Neural progenitor cell (in vitro differentiated cells): ENCODE measurements at regions not wholly inside any gene's neighbourhood (a gene's known extent, or its start where the extent isn't known, plus 50 kb on each side); places are given as distances from the start of the nearest gene placed in this dataset.

Source experiments
- CTCF ChIP-seq: fragments of 200-600 bp; sonication (generic); IDR thresholded peaks from 2 replicates; pipeline ENCODE4 v1.5.1; 2017; ENCODE audit warnings: antibody characterized with exemption, mild to moderate bottlenecking
- EZH2 ChIP-seq: fragments of 200-600 bp; sonication (generic); IDR thresholded peaks from 2 replicates; pipeline ENCODE4 v1.6.1; 2017; ENCODE audit warnings: antibody characterized with exemption, mild to moderate bottlenecking, moderate library complexity

GRCh38 chr14:45373877-45374276 lies 120.9 kb upstream of the MIS18BP1 start:
- TF ChIP-seq EZH2 (no peak), CTCF (no peak)
